IPS DF 6.9 (cell line): ENCODE measurements at regions not wholly inside any gene's neighbourhood (a gene's known extent, or its start where the extent isn't known, plus 50 kb on each side); places are given as distances from the start of the nearest gene placed in this dataset.
A peak's percentile ranks its signal among the peaks of the same experiment; 100 is the strongest.
"Not testable (repeated sequence)": the region's sequence is repeated elsewhere in the genome, so short reads cannot be mapped to it uniquely, and the experiment has no call there.

Experiments used
- DNase-seq: peaks from one replicate; pipeline ENCODE4 v3.0.0-alpha.2; 2013; ENCODE audit warnings: low read depth, low spot score
- H3K27ac ChIP-seq: one replicate; pipeline ENCODE4 v1.5.1; 2013; ENCODE audit warnings: low read length, control low read depth
- H3K27me3 ChIP-seq: 2 replicates; pipeline ENCODE4 v1.6.1; 2013; ENCODE audit warnings: mild to moderate bottlenecking, low read length; ENCODE audit not compliant: control insufficient read depth, insufficient read depth
- H3K36me3 ChIP-seq: 2 replicates; pipeline ENCODE4 v1.6.1; 2013; ENCODE audit warnings: low read length; ENCODE audit not compliant: control insufficient read depth, insufficient read depth
- H3K4me1 ChIP-seq: 2 replicates; pipeline ENCODE4 v1.6.1; 2013; ENCODE audit warnings: low read length; ENCODE audit not compliant: control insufficient read depth, insufficient read depth
- H3K4me3 ChIP-seq: 2 replicates; pipeline ENCODE4 v1.5.1; 2013; ENCODE audit warnings: mild to moderate bottlenecking, low read length
- H3K9me3 ChIP-seq: 2 replicates; pipeline ENCODE4 v1.6.1; 2013; ENCODE audit warnings: low read length, inconsistent platforms; ENCODE audit not compliant: control insufficient read depth, insufficient read depth
- WGBS: extraction: QIAGEN DNeasy Blood & Tissue Kit; methylation state at CpG from one replicate; pipeline ENCODE4 v1.1.7; 2013; ENCODE audit warnings: mixed read lengths, missing lambda C conversion rate; ENCODE audit not compliant: insufficient read length, insufficient coverage; 5-methylcytosine and 5-hydroxymethylcytosine counted together

DNA sequence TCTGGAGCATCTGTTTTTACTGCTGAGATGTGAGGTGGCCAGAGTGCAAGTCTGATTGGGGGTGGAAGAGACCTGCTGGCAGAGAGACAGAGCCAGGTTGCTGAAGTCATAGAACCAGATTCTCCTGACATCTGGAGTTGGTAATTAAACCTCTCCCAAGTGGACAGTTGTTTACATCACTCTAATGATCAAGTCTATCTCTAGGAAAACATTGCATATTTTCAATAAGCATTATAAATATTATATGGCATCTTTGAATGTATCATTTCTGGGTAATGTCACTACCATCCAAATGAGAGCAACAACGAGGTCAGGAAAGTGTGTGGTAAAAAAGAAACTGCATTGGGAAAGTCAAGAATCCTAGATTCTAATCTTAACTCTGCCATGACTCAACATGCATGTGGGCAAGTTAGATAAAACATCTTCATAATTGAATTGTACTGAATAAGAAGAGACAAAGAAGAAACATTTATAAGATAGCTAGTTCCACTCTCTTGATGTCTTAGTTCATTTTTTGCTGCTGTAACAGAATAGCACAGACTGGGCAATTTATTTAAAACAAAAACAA, 351.2 kb upstream of the API5 start:
- WGBS: no CpG with 5 or more reads among the region's 1 CpG
- no peak for DNase-seq

DNA sequence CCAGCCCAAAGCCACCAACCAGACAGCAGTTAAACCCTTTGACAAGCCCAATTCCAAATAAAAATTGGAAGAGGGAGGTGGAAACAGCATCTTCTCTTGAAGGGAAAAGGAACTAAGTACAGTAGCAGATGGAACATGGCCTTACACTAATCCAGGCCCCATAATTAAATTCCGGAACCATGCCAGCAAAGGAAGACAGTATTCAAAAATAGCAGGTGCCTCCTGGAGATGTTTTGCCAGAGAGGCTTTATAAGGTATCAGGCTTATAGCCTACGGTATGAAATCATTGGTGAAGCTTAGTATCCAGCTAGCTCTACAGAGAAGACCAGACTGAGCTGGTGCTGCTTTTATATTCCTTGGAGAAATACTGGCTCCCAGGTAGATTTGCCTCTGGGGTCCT, 344.1 kb upstream of the API5 start:
- no CpG with 5 or more reads among the region's 2 CpGs for WGBS
- Histone ChIP-seq H3K9me3 (no peaks in the 10 kb centered on the region), H3K4me3 (no peak overlapping the region), H3K4me1 (no peaks in the 10 kb centered on the region; the same call in 1 of the 2 replicates), H3K27ac (no peak overlapping the region), H3K36me3 (no peaks in the 10 kb centered on the region), H3K27me3 (no peaks in the 10 kb centered on the region)
- DNase-seq: no peak

More for the DNA sequence above, 351.2 kb upstream of the API5 start:
- no peaks in the 10 kb centered on the region for H3K36me3 ChIP-seq
- H3K27ac ChIP-seq: no peak overlapping the region
- H3K9me3 ChIP-seq: no peaks in the 10 kb centered on the region; the same call in 1 of the 2 replicates
- no peak overlapping the region for H3K4me3 ChIP-seq
- no peaks in the 10 kb centered on the region for H3K27me3 ChIP-seq
- no peaks in the 10 kb centered on the region for H3K4me1 ChIP-seq

DNA sequence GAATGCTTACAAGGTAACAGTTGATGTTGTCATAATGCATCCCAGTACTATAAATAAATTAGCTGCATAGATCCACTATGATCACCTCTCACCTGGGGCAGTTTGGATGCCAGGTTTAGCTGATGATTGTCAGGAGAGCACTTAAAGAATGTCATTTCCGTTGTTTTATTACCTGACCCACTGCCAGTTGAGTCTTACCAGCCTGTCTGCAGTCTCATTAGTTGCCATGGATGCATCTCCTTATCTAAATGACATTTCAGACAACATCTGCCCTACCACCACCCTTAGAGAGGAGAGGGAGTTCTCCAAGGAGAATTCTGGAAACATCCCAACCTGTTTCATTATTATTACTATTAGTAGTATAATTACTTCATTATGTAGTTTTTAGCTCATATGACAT, 339.1 kb upstream of the API5 start:
- Histone ChIP-seq H3K27ac (no peak overlapping the region), H3K9me3 (no peaks in the 10 kb centered on the region), H3K4me1 (no peaks in the 10 kb centered on the region), H3K36me3 (no peaks in the 10 kb centered on the region), H3K4me3 (no peak overlapping the region), H3K27me3 (no peaks in the 10 kb centered on the region)
- WGBS: no CpG with 5 or more reads among the region's 1 CpG
- no peak for DNase-seq

DNA sequence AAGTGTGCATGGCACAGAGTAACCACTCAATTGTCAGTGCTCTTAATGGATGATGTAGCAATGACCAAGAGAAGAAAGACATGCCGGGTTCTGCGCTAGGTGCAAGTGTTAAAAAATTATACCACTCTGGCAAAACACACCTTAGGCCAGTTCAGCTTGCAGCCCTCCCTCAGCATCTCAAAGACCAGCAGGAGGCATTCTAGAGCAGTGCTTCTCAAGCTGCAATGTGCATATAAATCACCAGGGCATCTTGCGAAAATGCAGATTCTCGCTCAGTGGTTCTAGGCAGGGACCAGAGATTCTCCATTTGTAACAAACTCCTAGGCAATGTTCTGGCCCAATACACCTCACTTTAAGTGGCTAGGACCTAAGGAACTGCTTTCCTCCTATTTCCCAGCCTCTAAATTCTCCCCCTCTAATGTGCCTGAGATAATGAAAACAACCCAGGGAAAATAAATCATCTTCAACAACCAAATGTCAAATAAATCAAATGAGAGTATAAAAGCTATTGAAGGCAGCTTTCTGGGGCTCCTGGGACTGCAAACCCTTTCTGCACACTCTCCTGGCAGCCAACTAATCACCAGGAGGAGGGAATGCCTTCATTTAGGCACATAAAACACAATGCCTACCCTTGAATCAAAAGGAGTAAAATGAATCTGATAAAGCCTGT, 337.2 kb upstream of the API5 start:
- H3K27ac ChIP-seq: no peak overlapping the region
- WGBS: no CpG with 5 or more reads among the region's 4 CpGs
- no peaks in the 10 kb centered on the region for H3K9me3 ChIP-seq
- DNase-seq: peak; percentile 16
- H3K27me3 ChIP-seq: no peaks in the 10 kb centered on the region
- H3K36me3 ChIP-seq: no peaks in the 10 kb centered on the region
- H3K4me3 ChIP-seq: no peak overlapping the region
- H3K4me1 ChIP-seq: no peaks in the 10 kb centered on the region

DNA sequence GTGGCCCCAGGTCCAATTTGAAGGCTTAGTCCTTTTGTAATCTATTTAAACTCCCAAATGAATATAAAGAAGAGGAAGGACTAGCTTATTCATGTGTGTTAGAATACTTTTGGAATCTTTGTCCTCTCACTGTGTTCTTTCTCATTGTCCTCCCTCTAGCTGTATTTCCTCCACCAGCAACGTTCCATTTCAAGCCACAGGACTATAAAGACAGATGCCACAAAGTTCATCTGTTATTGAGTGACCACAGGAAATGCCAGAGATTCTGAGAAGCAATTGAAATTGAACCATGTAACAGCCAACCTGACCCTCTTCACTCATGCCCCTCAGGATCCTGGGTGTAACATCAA, 336.6 kb upstream of the API5 start:
- WGBS: no CpG with 5 or more reads among the region's 1 CpG
- H3K9me3 ChIP-seq: no peaks in the 10 kb centered on the region
- DNase-seq: no peak

DNA sequence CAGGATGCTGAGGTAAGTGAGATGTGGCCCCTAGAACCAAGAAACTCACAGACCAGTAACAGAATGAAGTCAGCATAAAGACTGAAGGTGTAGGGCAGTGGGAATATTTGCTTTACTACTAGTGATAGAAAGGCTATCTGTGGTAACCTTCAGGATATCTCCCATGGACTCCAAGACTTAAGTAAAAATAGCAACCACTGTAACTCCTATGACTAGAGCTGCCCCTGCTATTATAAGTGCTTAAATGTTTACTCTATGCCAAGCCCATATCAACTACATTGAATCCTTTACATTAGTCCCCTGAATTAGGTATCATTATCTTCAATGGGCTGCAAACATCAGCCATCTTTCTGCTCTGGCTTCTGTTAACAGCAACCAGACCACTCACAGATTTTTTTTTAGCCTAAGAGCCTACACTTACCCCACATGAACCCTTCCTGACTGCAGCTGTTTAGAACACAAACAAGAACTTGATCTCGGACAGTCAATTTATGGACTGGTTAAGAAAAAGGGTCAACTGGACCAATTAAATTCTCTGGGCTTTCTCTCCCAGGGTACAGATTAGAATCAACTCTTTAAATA, 335.1 kb upstream of the API5 start:
- Histone ChIP-seq H3K4me1 (no peaks in the 10 kb centered on the region), H3K9me3 (no peaks in the 10 kb centered on the region), H3K36me3 (no peaks in the 10 kb centered on the region), H3K27me3 (no peaks in the 10 kb centered on the region), H3K27ac (no peak overlapping the region), H3K4me3 (no peak overlapping the region)
- DNase-seq: no peak
- no CpG with 5 or more reads among the region's 1 CpG for WGBS

More for the DNA sequence above, 336.6 kb upstream of the API5 start:
- Histone ChIP-seq H3K36me3 (no peaks in the 10 kb centered on the region), H3K27ac (no peak overlapping the region), H3K27me3 (no peaks in the 10 kb centered on the region), H3K4me1 (no peaks in the 10 kb centered on the region), H3K4me3 (no peak overlapping the region)

DNA sequence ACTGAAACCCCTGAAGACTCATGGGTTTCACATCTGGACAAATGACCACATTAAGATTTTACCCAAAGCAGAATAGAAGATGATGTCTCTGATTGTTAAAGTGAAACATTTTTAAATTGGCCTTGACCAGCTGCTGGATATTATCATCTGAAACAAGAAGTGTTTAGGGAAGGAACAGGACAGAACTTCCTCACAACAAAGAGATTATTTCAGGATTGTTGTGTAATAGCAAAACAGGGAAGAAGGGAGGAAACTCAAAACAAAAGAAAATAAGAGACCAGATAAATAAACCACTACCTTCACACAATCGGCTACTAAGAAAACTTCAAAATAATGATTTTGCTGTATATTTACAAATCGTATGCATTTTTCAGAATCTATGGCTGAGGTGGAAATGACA, 319.2 kb upstream of the API5 start:
- H3K9me3 ChIP-seq: no peaks in the 10 kb centered on the region; the same call in 1 of the 2 replicates
- H3K4me3 ChIP-seq: no peak overlapping the region
- no peak for DNase-seq
- no peaks in the 10 kb centered on the region; the same call in 1 of the 2 replicates for H3K4me1 ChIP-seq
- H3K36me3 ChIP-seq: no peaks in the 10 kb centered on the region
- H3K27me3 ChIP-seq: no peaks in the 10 kb centered on the region
- H3K27ac ChIP-seq: no peak overlapping the region
- WGBS: no CpG with 5 or more reads among the region's 2 CpGs

DNA sequence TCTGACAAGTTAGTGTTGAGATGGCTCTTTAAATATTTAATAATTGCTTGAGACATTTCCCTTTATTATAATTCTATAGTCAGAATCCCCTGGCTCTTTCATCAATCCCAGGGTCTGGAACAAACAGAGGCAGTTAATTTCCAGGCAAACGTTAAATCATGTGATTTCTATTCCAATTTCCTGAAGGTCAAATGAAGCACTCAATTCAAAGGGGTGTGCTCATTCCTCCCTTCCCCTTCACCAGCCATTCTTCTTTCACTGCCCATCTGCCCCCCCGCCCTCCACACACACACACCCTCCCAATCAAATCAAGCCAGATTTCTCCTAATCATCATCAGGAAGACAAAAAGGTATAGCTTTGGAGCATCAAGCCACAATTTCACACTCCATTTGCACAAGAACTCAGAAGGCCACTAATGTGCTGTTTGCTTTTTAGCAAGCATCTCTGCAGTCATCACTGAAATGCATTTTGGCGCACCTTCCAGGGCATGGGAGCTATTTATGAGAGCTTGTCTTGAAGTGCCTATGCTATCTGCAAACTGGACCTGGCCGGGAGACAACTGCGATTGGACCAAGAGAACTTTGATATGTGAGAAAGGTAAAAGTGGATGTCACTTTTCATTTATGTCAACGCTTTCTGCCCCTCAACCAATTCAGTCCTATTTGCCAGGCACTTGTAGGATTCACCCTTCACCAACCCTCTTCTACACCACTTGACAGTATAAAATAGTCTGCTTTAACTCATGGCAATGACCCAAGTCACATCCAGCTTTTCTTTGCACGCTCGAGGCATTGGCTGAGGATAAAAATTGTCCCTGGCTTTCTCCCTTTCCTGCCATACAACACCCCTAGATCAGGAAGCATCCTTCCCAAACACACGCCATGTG, 315.1 kb upstream of the API5 start:
- H3K27me3 ChIP-seq: no peaks in the 10 kb centered on the region
- no peak for DNase-seq
- no peak overlapping the region for H3K27ac ChIP-seq
- no peaks in the 10 kb centered on the region for H3K36me3 ChIP-seq
- WGBS: no CpG with 5 or more reads among the region's 9 CpGs
- H3K9me3 ChIP-seq: no peaks in the 10 kb centered on the region
- H3K4me1 ChIP-seq: no peaks in the 10 kb centered on the region
- no peak overlapping the region for H3K4me3 ChIP-seq

DNA sequence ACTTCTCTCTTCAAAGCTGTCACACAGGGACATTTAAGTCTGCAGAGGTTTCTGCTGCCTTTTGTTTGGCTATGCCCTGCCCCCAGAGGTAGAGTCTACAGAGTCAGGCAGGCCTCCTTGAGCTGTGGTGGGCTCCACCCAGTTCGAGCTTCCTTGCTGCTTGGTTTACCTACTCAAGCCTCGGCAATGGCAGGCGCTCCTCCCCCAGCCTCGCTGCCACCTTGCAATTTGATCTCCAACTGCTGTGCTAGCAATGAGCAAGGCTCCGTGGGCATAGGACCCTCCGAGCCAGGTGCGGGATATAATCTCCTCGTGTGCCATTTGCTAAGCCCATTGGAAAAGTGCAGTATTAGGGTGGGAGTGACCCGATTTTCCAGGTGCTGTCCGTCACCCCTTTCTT, 306.9 kb upstream of the API5 start:
- not testable (repeated sequence) for DNase-seq, H3K4me1 ChIP-seq

DNA sequence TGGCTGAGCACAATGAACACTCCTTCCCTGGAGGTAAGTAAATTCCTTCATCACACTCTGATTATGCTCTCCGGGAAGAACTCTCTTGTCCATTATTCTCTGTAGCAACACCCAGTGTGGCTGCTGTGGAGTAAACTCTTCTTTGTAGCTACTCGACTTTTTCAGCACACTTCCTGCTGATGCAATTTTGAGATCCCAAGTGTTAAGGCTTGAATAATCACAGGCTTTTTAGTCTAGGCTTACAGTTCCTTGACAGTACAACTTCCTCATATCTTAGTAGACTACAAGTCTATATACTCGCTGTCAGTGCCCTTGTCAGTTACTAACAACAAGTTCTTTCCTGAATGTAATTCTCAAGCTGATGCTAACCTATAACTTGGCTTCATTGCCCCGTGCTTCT, 301.8 kb upstream of the API5 start:
- WGBS: no CpG with 5 or more reads among the region's 4 CpGs
- Histone ChIP-seq H3K27me3 (no peaks in the 10 kb centered on the region), H3K9me3 (no peaks in the 10 kb centered on the region; the same call in 1 of the 2 replicates), H3K4me3 (no peak overlapping the region), H3K4me1 (no peaks in the 10 kb centered on the region), H3K27ac (no peak overlapping the region), H3K36me3 (no peaks in the 10 kb centered on the region)
- DNase-seq: no peak

More for the DNA sequence above, 306.9 kb upstream of the API5 start:
- H3K9me3 ChIP-seq, H3K36me3 ChIP-seq, H3K27me3 ChIP-seq, H3K27ac ChIP-seq, H3K4me3 ChIP-seq: not testable (repeated sequence)
- WGBS: no CpG with 5 or more reads among the region's 10 CpGs
